Uterus (tissue), 2 donors: ENCODE measurements at regions not wholly inside any gene's neighbourhood (a gene's known extent, or its start where the extent isn't known, plus 50 kb on each side); places are given as distances from the start of the nearest gene placed in this dataset.

ENCODE experiments used
- POLR2A ChIP-seq, 2 donors: fragments of 450-650 bp; IDR thresholded peaks; one replicate each; pipeline ENCODE4 v1.6.1; 2016; ENCODE audit warnings: antibody characterized with exemption in 2 of 2, mild to moderate bottlenecking in 1 of 2, moderate library complexity in 1 of 2
- TF ChIP-seq, protein P1 (sequence below), 4 experiments: fragments of 200-600 bp in 2 of 4; fragments of 450-650 bp in 2 of 4; sonication (generic) in 2 of 4; IDR thresholded peaks; one replicate each; pipeline ENCODE4 v1.5.1; 2016 to 2019; ENCODE audit warnings: antibody characterized with exemption in 4 of 4, mild to moderate bottlenecking in 2 of 4, moderate library complexity in 1 of 4

- TF ChIP-seq POLR2A (IDR thresholded peaks at IDR 0.05) = no peak
- TF ChIP-seq, protein P1, sequence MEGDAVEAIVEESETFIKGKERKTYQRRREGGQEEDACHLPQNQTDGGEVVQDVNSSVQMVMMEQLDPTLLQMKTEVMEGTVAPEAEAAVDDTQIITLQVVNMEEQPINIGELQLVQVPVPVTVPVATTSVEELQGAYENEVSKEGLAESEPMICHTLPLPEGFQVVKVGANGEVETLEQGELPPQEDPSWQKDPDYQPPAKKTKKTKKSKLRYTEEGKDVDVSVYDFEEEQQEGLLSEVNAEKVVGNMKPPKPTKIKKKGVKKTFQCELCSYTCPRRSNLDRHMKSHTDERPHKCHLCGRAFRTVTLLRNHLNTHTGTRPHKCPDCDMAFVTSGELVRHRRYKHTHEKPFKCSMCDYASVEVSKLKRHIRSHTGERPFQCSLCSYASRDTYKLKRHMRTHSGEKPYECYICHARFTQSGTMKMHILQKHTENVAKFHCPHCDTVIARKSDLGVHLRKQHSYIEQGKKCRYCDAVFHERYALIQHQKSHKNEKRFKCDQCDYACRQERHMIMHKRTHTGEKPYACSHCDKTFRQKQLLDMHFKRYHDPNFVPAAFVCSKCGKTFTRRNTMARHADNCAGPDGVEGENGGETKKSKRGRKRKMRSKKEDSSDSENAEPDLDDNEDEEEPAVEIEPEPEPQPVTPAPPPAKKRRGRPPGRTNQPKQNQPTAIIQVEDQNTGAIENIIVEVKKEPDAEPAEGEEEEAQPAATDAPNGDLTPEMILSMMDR (IDR thresholded peaks at IDR 0.05) = no peak
Observed at GRCh38 chr11:129530154-129530895, 154.7 kb downstream of the BARX2 start.
